Panc1 (cell line): ENCODE measurements at regions not wholly inside any gene's neighbourhood (a gene's known extent, or its start where the extent isn't known, plus 50 kb on each side); places are given as distances from the start of the nearest gene placed in this dataset.

Source experiments
- ATAC-seq: fragments of 200-7000 bp; cut with Tn5 transposase; 2 replicates; pipeline ENCODE4 v1.9.1; 2020; ENCODE audit warnings: mild to moderate bottlenecking, moderate library complexity
- BruUV-seq: library from RNA; stranded (reverse); fragments of 400-500 nt; replicated peaks from 2 replicates; lab custom pipeline; 2021; lab: Mats Ljungman, UMichigan
- CTCF ChIA-PET: fragments of 300-600 bp; sonication (Branson Sonifier 250); formaldehyde crosslinking; loops from one replicate; lab custom pipeline; 2022; ENCODE audit warnings: antibody characterized with exemption; lab: Charles Lee
- POLR2A ChIA-PET: fragments of 300-600 bp; sonication (Branson Sonifier 250); formaldehyde crosslinking; loops from one replicate; lab custom pipeline; 2022; ENCODE audit warnings: antibody characterized with exemption; lab: Charles Lee
- DNase-seq: peaks from one replicate; pipeline ENCODE4 v3.0.0-alpha.2; 2010; ENCODE audit warnings: low read depth, low spot score
- H3K27ac ChIP-seq: 2 replicates; pipeline ENCODE4 v1.5.1; 2011; ENCODE audit warnings: mild to moderate bottlenecking, low read length, inconsistent platforms
- H3K27me3 ChIP-seq: fragments of 200-500 bp; sonication (Bioruptor generic); 2 replicates; pipeline ENCODE4 v1.6.0; 2014; ENCODE audit warnings: low read length, inconsistent platforms; ENCODE audit not compliant: control insufficient read depth, insufficient read depth
- H3K36me3 ChIP-seq: fragments of 200-500 bp; sonication (Bioruptor generic); 2 replicates; pipeline ENCODE4 v1.5.1; 2014; ENCODE audit warnings: inconsistent platforms, mild to moderate bottlenecking, low read length, moderate library complexity; ENCODE audit not compliant: control insufficient read depth, insufficient read depth
- H3K4me1 ChIP-seq: 2 replicates; pipeline ENCODE4 v1.5.1; 2011; ENCODE audit warnings: inconsistent platforms, mild to moderate bottlenecking, low read length, moderate library complexity; ENCODE audit not compliant: control insufficient read depth, insufficient read depth
- H3K4me3 ChIP-seq, 2 experiments: 2 replicates each; pipeline ENCODE4 v1.5.1; 2011 to 2012; ENCODE audit warnings: low read depth in 2 of 2, low read length in 2 of 2, mild to moderate bottlenecking in 2 of 2, inconsistent platforms in 1 of 2, moderate library complexity in 1 of 2
- H3K9me3 ChIP-seq: fragments of 200-500 bp; sonication (Bioruptor generic); 2 replicates; pipeline ENCODE4 v1.5.1; 2014; ENCODE audit warnings: low read depth, mild to moderate bottlenecking, inconsistent platforms, low read length, moderate library complexity; ENCODE audit not compliant: control insufficient read depth, insufficient read depth
- CTCF ChIP-seq: fragments of 450-650 bp; IDR thresholded peaks from 2 replicates; pipeline ENCODE4 v1.5.1; 2017; ENCODE audit warnings: mild to moderate bottlenecking
- POLR2AphosphoS5 ChIP-seq: IDR thresholded peaks from 2 replicates; pipeline ENCODE4 v1.6.1; 2012; ENCODE audit warnings: mild to moderate bottlenecking, low read depth, low read length, moderate library complexity
- REST ChIP-seq, 2 experiments: IDR thresholded peaks; 2 replicates each; pipeline ENCODE4 v1.6.1; 2011 to 2012; ENCODE audit warnings: low read depth in 2 of 2, control low read depth in 1 of 2, low read length in 1 of 2, mild to moderate bottlenecking in 1 of 2, moderate library complexity in 1 of 2; ENCODE audit not compliant: insufficient read depth in 1 of 2
- SIN3A ChIP-seq: IDR thresholded peaks from 2 replicates; pipeline ENCODE4 v1.6.1; 2012; ENCODE audit warnings: low read depth, mild to moderate bottlenecking, low read length, moderate library complexity, borderline replicate concordance; ENCODE audit not compliant: insufficient read depth
- TCF7L2 ChIP-seq: IDR thresholded peaks from 2 replicates; pipeline ENCODE4 v1.6.1; 2011; ENCODE audit warnings: mild to moderate bottlenecking, low read depth, low read length, inconsistent platforms
- in situ Hi-C: cut with HindIII; loops from 2 replicates; pipeline ENCODE4 v1.10.0; 2016; ENCODE audit warnings: low sequenced_read_pairs, low pct_unique_long_range_greater_than_20kb
- intact Hi-C: fragments of 100-400 bp; cut with micrococcal nuclease; formaldehyde crosslinking; loops from one replicate; pipeline ENCODE4 v1.10.0; 2022; ENCODE audit not compliant: unreplicated experiment

- CTCF ChIA-PET = no interaction called here
- BruUV-seq = no TSS peak
Observed at GRCh38 chr13:107738004-107738403, 477.3 kb downstream of the LIG4 start.

GRCh38 chr13:107736731-107737130 lies 478.6 kb downstream of the LIG4 start:
- ChIA-PET POLR2A (interaction anchor here (0.8 kb wide), 1 partner anchor 11 kb away, joined by 3 read pairs; no protein-coding TSS in a partner anchor), CTCF (no interaction called here)
- in situ Hi-C loops = no loop called here
- intact Hi-C loops = no loop called here
- no TSS peak for BruUV-seq
- ATAC-seq (no peak), DNase-seq (no peak)
- H3K27ac ChIP-seq = no peak overlapping the region
- H3K36me3 ChIP-seq = no peaks in the 10 kb centered on the region
- no peaks in the 10 kb centered on the region for H3K27me3 ChIP-seq
- no peaks in the 10 kb centered on the region for H3K4me1 ChIP-seq
- H3K9me3 ChIP-seq = no peaks in the 10 kb centered on the region
- no peak overlapping the region for H3K4me3 ChIP-seq
- TF ChIP-seq SIN3A (no peak), POLR2AphosphoS5 (no peak), REST (IDR thresholded peaks at IDR 0.05; ENCODE audit: insufficient read depth in 1 of 2, low read depth in 2 of 2, low read length in 1 of 2) (no peak), CTCF (no peak), TCF7L2 (no peak)

More at GRCh38 chr13:107738004-107738403, 477.3 kb downstream of the LIG4 start:
- Histone ChIP-seq H3K27me3 (no peaks in the 10 kb centered on the region), H3K4me3 (no peak overlapping the region), H3K27ac (no peak overlapping the region), H3K4me1 (no peaks in the 10 kb centered on the region), H3K36me3 (no peaks in the 10 kb centered on the region), H3K9me3 (no peaks in the 10 kb centered on the region)
- intact Hi-C loops = no loop called here
- DNase-seq = no peak
- TF ChIP-seq TCF7L2 (no peak), REST (IDR thresholded peaks at IDR 0.05; ENCODE audit: insufficient read depth in 1 of 2, low read depth in 2 of 2, low read length in 1 of 2) (no peak), POLR2AphosphoS5 (no peak), SIN3A (no peak), CTCF (no peak)
- no peak for ATAC-seq
- POLR2A ChIA-PET = no interaction called here
- in situ Hi-C loops = no loop called here
